GM18858 (cell line): ENCODE measurements at regions not wholly inside any gene's neighbourhood (a gene's known extent, or its start where the extent isn't known, plus 50 kb on each side); places are given as distances from the start of the nearest gene placed in this dataset.

ENCODE experiments used
- ATAC-seq: cut with Tn5 transposase; IDR thresholded peaks from one replicate; pipeline ENCODE4 v1.9.1; 2021; ENCODE audit not compliant: unreplicated experiment

- ATAC-seq = no peak
These were observed 63.3 kb upstream of the ANXA10 start for GRCh38 chr4:168028970-168029597.

GRCh38 chr4:168037676-168038075 is 54.7 kb upstream of the ANXA10 start:
- no peak for ATAC-seq

GRCh38 chr4:168039593-168039992 is 52.7 kb upstream of the ANXA10 start:
- ATAC-seq = no peak
